T-helper 17 cell (primary cell): ENCODE measurements at regions not wholly inside any gene's neighbourhood (a gene's known extent, or its start where the extent isn't known, plus 50 kb on each side); places are given as distances from the start of the nearest gene placed in this dataset.

Experiments used
- ATAC-seq: fragments of 150-1000 bp; cut with Tn5 transposase; 2 replicates; pipeline ENCODE4 v1.10.0; 2021; ENCODE audit warnings: mild to moderate bottlenecking, moderate library complexity
- DNase-seq, 3 donors: peaks; one replicate each; pipeline versions ENCODE4 v3.0.0 to v3.0.0-alpha.2; 2020 to 2021
- H3K9me3 ChIP-seq: one replicate; pipeline ENCODE4 v1.7.0; 2013; ENCODE audit warnings: low read length, mild to moderate bottlenecking; ENCODE audit not compliant: control insufficient read depth, poor library complexity, severe bottlenecking
- H3K27ac Mint-ChIP-seq: one replicate; pipeline ENCODE4 v1.8.0; 2022; ENCODE audit warnings: mild to moderate bottlenecking, moderate library complexity, mixed read lengths
- H3K27me3 Mint-ChIP-seq: one replicate; pipeline ENCODE4 v1.8.0; 2022; ENCODE audit warnings: mixed read lengths
- H3K36me3 Mint-ChIP-seq: one replicate; pipeline ENCODE4 v1.8.0; 2022; ENCODE audit warnings: low read depth, mixed read lengths
- H3K4me1 Mint-ChIP-seq: one replicate; pipeline ENCODE4 v1.8.0; 2022; ENCODE audit warnings: mild to moderate bottlenecking, mixed read lengths
- H3K4me3 Mint-ChIP-seq: one replicate; pipeline ENCODE4 v1.8.0; 2022; ENCODE audit warnings: mild to moderate bottlenecking, moderate library complexity, mixed read lengths

- no peaks in the 10 kb centered on the region for H3K27me3 Mint-ChIP-seq
- no peaks in the 10 kb centered on the region for H3K36me3 Mint-ChIP-seq
These were observed 478.7 kb upstream of the TCF4 start for GRCh38 chr18:56066524-56067213.

GRCh38 chr18:56065086-56065485 is 477.1 kb upstream of the TCF4 start:
- Mint-ChIP-seq H3K4me3 (no peak overlapping the region), H3K36me3 (no peaks in the 10 kb centered on the region)

More at GRCh38 chr18:56066524-56067213, 478.7 kb upstream of the TCF4 start:
- peaks cover 2% of the 10 kb centered on the region for H3K9me3 ChIP-seq
- Mint-ChIP-seq H3K27ac (no peak overlapping the region), H3K4me3 (no peak overlapping the region), H3K4me1 (no peaks in the 10 kb centered on the region)
- no peak for ATAC-seq
- DNase-seq: no peak

GRCh38 chr18:56062931-56063330 is 474.9 kb upstream of the TCF4 start:
- Mint-ChIP-seq H3K4me1 (no peaks in the 10 kb centered on the region), H3K36me3 (no peaks in the 10 kb centered on the region), H3K4me3 (no peak overlapping the region), H3K27ac (no peak overlapping the region), H3K27me3 (no peaks in the 10 kb centered on the region)
- no peaks in the 10 kb centered on the region for H3K9me3 ChIP-seq
- no peak for ATAC-seq
- DNase-seq: no peak

More at GRCh38 chr18:56065086-56065485, 477.1 kb upstream of the TCF4 start:
- H3K4me1 Mint-ChIP-seq: no peaks in the 10 kb centered on the region
- H3K27ac Mint-ChIP-seq: no peak overlapping the region
- ATAC-seq (no peak), DNase-seq (no peak)
- H3K27me3 Mint-ChIP-seq: no peaks in the 10 kb centered on the region
- H3K9me3 ChIP-seq: no peaks in the 10 kb centered on the region

GRCh38 chr18:56060967-56061541 is 473.1 kb upstream of the TCF4 start:
- no peaks in the 10 kb centered on the region for H3K9me3 ChIP-seq
- Mint-ChIP-seq H3K36me3 (no peaks in the 10 kb centered on the region), H3K4me1 (no peaks in the 10 kb centered on the region), H3K27ac (no peak overlapping the region), H3K4me3 (no peak overlapping the region), H3K27me3 (no peaks in the 10 kb centered on the region)
- no peak for DNase-seq
- no peak for ATAC-seq

- ATAC-seq: no peak
- no peaks in the 10 kb centered on the region for H3K9me3 ChIP-seq
- Mint-ChIP-seq H3K27ac (no peak overlapping the region), H3K27me3 (no peaks in the 10 kb centered on the region), H3K36me3 (no peaks in the 10 kb centered on the region), H3K4me3 (no peak overlapping the region), H3K4me1 (no peaks in the 10 kb centered on the region)
- no peak for DNase-seq
These were observed 464.2 kb upstream of the TCF4 start for GRCh38 chr18:56052202-56052601.

GRCh38 chr18:56044239-56044638 is 456.2 kb upstream of the TCF4 start:
- Mint-ChIP-seq H3K4me3 (no peak overlapping the region), H3K36me3 (no peaks in the 10 kb centered on the region), H3K27ac (no peak overlapping the region), H3K4me1 (no peaks in the 10 kb centered on the region), H3K27me3 (no peaks in the 10 kb centered on the region)
- ATAC-seq (no peak), DNase-seq (no peak)
- H3K9me3 ChIP-seq: no peaks in the 10 kb centered on the region

- Mint-ChIP-seq H3K36me3 (no peaks in the 10 kb centered on the region), H3K27ac (no peak overlapping the region), H3K4me1 (no peaks in the 10 kb centered on the region), H3K27me3 (no peaks in the 10 kb centered on the region), H3K4me3 (no peak overlapping the region)
- H3K9me3 ChIP-seq: no peaks in the 10 kb centered on the region
- ATAC-seq: no peak
- no peak for DNase-seq
These were observed 455.7 kb upstream of the TCF4 start for GRCh38 chr18:56043641-56044061.

- H3K27ac Mint-ChIP-seq: no peak overlapping the region
- DNase-seq (no peak), ATAC-seq (no peak)
- H3K4me1 Mint-ChIP-seq: no peaks in the 10 kb centered on the region
- no peaks in the 10 kb centered on the region for H3K36me3 Mint-ChIP-seq
- H3K9me3 ChIP-seq: no peaks in the 10 kb centered on the region
- no peaks in the 10 kb centered on the region for H3K27me3 Mint-ChIP-seq
- no peak overlapping the region for H3K4me3 Mint-ChIP-seq
These were observed 455.0 kb upstream of the TCF4 start for GRCh38 chr18:56042915-56043536.

- no peak for ATAC-seq
- Mint-ChIP-seq H3K27ac (no peak overlapping the region), H3K27me3 (no peaks in the 10 kb centered on the region), H3K4me1 (no peaks in the 10 kb centered on the region), H3K4me3 (no peak overlapping the region), H3K36me3 (no peaks in the 10 kb centered on the region)
- H3K9me3 ChIP-seq: no peaks in the 10 kb centered on the region
- DNase-seq: no peak
These were observed 450.4 kb upstream of the TCF4 start for GRCh38 chr18:56038171-56039030.

GRCh38 chr18:56036741-56037140 is 448.7 kb upstream of the TCF4 start:
- no peaks in the 10 kb centered on the region for H3K27me3 Mint-ChIP-seq
- ATAC-seq (no peak), DNase-seq (no peak)
- no peak overlapping the region for H3K4me3 Mint-ChIP-seq
- H3K4me1 Mint-ChIP-seq: no peaks in the 10 kb centered on the region
- H3K9me3 ChIP-seq: no peaks in the 10 kb centered on the region
- H3K27ac Mint-ChIP-seq: no peak overlapping the region
- no peaks in the 10 kb centered on the region for H3K36me3 Mint-ChIP-seq

- no peaks in the 10 kb centered on the region for H3K9me3 ChIP-seq
- ATAC-seq (no peak), DNase-seq (no peak)
- Mint-ChIP-seq H3K4me3 (no peak overlapping the region), H3K36me3 (no peaks in the 10 kb centered on the region), H3K27ac (no peak overlapping the region), H3K27me3 (no peaks in the 10 kb centered on the region), H3K4me1 (no peaks in the 10 kb centered on the region)
These were observed 447.6 kb upstream of the TCF4 start for GRCh38 chr18:56035546-56035945.

- no peak overlapping the region for H3K27ac Mint-ChIP-seq
- no peak for DNase-seq
- ATAC-seq: no peak
These were observed 447.0 kb upstream of the TCF4 start for GRCh38 chr18:56034949-56035348.

GRCh38 chr18:56030060-56030459 is 442.1 kb upstream of the TCF4 start:
- ATAC-seq (no peak), DNase-seq (no peak)
- H3K4me1 Mint-ChIP-seq: no peaks in the 10 kb centered on the region
- H3K27ac Mint-ChIP-seq: no peak overlapping the region
- H3K27me3 Mint-ChIP-seq: no peaks in the 10 kb centered on the region
- H3K36me3 Mint-ChIP-seq: no peaks in the 10 kb centered on the region
- no peaks in the 10 kb centered on the region for H3K9me3 ChIP-seq
- no peak overlapping the region for H3K4me3 Mint-ChIP-seq

More at GRCh38 chr18:56034949-56035348, 447.0 kb upstream of the TCF4 start:
- Mint-ChIP-seq H3K4me3 (no peak overlapping the region), H3K4me1 (no peaks in the 10 kb centered on the region), H3K27me3 (no peaks in the 10 kb centered on the region), H3K36me3 (no peaks in the 10 kb centered on the region)
- no peaks in the 10 kb centered on the region for H3K9me3 ChIP-seq
